Fibroblast of skin of back (primary cell): ENCODE measurements at regions not wholly inside any gene's neighbourhood (a gene's known extent, or its start where the extent isn't known, plus 50 kb on each side); places are given as distances from the start of the nearest gene placed in this dataset.
"Not testable (repeated sequence)": the region's sequence is repeated elsewhere in the genome, so short reads cannot be mapped to it uniquely, and the experiment has no call there.

Source experiments
- DNase-seq: peaks from one replicate; pipeline ENCODE4 v3.0.0-alpha.2; 2013

GRCh38 chr10:70991140-70992124 lies 103.1 kb upstream of the PCBD1 start:
- no peak for DNase-seq

DNA sequence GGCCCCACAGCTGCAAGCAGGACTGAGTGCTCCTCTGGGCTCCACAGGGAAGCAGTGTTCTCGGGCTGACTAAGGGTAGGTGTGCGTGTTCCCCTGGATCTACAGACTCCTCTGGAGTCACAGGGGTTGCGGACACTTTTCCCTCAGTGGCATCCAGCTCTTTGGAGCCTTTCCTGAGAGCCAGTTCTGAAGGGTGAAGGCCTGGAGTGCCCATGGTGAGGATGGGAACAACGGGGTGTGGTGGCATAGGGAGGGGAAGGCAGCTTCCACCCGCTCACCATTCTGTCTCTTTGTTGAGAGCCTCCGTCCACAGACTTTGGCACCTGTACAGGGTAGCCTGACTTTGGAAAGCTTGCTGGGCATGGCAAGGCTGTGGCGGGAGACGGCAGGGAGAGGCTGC lies 104.1 kb upstream of the PCBD1 start:
- DNase-seq, result no peak

DNA sequence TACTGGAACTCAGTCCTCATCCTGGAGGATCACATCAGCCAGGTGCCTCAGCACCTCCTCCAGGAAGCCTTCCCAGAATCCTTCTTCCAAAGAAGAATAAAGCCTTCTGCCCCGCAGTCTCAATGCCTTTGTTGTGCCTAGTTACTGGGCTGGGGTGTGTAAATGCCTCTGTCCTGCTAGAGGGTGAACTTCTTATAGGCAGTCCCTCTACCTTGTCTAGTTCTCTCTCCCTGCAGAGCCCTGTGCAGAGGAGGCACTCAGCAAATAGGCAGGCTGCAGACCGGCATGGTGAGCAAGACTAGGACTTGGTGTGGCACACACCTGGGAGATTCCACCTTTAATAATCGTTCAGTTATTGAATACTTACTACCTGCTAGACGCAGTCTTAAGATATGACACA lies 104.7 kb upstream of the PCBD1 start:
- DNase-seq, result no peak

DNA sequence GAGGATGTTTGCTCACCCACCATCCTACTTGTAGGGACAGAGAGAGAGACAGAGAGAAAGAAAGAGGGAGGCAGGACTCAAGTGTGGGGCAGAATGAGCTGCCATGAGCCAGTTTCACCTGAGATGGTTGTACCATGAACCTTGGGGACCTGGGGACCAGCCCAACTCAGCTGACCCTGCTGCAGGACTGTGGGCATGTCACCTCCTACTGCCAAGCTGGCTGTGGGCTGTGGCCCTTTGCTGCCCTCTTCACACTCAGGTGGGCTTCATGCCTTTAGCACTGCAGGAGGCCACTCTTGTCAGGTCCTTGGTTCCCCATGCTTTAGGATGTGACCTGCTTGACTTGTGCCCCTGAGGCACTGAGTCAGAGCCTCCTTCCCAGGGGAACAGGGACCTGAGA lies 108.2 kb upstream of the PCBD1 start:
- no peak for DNase-seq

DNA sequence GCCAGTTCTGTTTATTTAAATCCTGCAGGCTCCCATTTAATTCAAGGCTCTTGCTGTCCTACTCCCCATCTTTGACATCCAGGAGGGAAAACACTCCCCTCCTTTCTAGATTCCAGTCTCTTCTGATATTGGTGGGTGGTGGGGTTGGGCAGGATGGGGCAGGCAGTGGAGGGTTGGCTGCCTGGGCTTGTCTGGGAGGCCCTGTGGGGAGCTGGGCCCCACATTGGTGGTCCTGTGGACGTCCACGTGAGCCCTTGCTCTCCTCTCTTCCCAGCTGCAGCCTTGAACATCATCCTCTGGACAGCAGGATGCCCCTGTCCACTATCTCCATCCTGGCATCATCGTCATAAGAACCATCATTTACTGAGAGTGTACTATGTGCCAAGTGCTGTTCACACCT lies 108.9 kb upstream of the PCBD1 start:
- no peak for DNase-seq

DNA sequence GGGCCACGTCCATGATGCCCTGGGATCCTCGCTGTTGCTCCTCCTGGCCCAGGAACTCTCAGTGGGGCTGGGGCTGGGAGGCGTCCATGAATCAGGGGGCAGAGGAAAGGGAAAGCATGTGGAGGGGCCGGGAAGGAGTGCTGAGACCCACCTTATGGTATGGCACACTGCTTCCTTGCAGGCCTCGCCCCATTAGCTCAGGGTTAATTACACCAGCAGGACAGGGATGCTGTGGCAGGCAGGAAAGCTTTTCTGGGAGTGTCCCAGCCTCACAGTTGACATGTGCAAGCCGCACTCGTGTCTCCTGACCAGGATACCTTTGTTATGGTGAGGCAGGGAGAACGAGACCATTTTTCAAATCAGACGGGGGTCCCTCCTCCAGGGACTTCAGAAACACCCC lies 109.7 kb upstream of the PCBD1 start:
- no peak for DNase-seq

DNA sequence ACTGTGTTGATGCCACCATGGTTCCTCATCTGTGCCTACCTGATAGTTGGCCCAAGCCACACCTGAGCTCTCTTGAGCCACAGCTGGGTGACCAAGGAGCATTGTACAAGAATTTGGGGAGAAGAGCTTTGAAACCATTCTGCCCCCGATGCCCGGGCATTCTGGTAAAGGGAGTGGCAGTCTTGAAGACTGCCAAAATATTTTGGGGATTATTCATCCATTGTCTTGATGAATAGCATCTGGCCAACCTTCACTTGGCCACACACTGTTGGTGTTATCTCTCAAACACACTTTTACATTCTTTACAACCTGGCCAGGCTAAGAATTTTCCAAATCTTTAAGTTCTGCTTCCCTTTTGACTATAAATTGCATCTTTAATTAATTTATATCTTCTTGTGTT lies 113.1 kb upstream of the PCBD1 start:
- no peak for DNase-seq

- DNase-seq, result no peak
These were observed 116.1 kb upstream of the PCBD1 start for GRCh38 chr10:71004176-71005075.

DNA sequence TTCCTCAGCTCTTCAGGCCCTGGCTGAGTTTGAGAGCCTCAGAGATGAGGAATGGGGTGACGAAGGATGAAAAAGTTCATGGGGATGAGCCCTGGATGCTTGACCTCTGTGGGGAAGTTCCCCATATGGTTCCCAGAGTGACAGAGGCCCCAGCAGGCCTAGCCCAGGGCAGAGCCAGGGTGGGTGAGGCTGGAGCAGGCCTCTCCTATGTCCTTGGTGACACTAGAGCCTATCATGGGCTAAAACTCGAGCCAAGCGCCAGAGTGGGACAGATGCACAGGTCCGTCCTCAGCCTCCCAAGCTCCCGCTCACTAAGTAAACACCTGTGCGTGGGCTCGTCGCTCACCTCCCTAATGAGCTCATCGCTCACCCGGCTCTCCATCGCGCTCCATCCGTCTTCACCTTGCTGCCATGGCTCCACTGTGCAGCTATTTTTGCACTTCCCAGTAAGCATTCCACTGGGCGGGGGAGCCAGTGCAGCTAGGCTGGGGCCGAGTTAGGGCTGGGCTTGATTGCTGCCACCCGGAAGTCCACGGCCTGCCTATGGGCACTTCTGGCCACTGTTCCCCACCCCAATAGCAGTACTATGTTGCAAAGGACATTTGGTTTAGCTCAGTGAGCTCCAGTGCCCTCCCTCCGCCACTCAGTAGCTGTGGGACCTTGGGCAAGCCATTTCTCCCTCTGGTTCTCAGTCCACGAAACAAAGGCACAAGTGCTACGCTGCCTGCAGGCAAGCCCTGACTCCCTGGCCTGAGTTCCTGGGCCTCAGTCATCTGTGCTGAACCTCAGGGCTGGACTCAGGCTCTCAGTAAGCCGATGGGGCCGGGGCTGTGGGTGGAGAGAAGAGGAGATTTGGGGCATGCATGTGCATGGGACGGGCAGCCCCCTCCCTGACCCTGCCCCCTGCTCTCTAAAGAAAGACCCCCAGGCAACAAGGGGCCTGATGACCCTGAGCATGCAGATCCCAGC lies 117.3 kb upstream of the PCBD1 start:
- no peak for DNase-seq

DNA sequence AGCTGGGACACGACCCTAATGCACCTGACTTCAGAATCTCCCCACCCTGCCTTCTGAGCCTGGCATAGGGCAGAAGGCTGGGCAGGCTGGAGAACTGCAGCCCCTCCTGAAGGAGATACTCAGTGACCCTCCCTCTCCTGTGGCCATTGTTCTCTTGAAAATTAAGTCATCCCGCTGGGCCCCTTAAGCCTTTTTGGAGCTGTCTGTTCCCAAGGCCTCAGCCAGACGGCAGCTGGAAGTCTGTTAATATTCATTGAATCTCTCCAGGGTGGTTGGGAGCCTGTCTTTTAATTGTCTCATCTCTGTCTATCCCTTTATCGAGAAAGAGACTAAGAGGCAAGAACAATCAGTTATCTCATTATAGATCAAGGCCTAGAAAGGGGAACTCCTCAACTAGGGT lies 118.1 kb upstream of the PCBD1 start:
- no peak for DNase-seq

- DNase-seq, result no peak
These were observed 119.2 kb upstream of the PCBD1 start for GRCh38 chr10:71007516-71007915.

GRCh38 chr10:71008150-71008549 lies 119.8 kb upstream of the PCBD1 start:
- DNase-seq, result no peak

DNA sequence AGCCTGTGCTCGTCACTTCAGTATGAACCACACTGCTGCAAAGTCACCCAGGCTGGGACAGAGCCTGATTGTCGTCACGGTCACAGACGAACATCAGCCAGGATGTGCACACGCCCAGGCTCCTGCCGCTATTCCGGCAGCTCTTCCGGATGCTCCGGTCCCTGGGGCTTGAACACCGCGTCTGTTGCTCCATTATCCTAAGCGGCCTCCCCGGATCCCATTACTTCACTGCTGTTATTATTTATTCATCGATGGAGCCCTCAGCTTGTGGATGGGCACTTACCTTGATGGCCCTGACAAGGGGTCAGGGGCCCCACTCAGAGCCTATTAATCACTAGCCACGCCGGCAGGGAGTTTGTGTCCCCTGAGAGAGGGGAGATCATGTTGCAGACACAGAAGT lies 120.8 kb upstream of the PCBD1 start:
- no peak for DNase-seq

GRCh38 chr10:71010730-71011129 lies 122.4 kb upstream of the PCBD1 start:
- no peak for DNase-seq

GRCh38 chr10:71011141-71011540 lies 122.8 kb upstream of the PCBD1 start:
- no peak for DNase-seq

GRCh38 chr10:71014021-71014805 lies 125.8 kb upstream of the PCBD1 start:
- DNase-seq, result no peak

- DNase-seq, result no peak
These were observed 127.3 kb upstream of the PCBD1 start for GRCh38 chr10:71015674-71016073.

GRCh38 chr10:71020061-71020460 lies 131.7 kb upstream of the PCBD1 start:
- not testable (repeated sequence) for DNase-seq

GRCh38 chr10:71021402-71021801 lies 133.0 kb upstream of the PCBD1 start:
- no peak for DNase-seq

- DNase-seq, result no peak
These were observed 135.4 kb upstream of the PCBD1 start for GRCh38 chr10:71023704-71024283.

DNA sequence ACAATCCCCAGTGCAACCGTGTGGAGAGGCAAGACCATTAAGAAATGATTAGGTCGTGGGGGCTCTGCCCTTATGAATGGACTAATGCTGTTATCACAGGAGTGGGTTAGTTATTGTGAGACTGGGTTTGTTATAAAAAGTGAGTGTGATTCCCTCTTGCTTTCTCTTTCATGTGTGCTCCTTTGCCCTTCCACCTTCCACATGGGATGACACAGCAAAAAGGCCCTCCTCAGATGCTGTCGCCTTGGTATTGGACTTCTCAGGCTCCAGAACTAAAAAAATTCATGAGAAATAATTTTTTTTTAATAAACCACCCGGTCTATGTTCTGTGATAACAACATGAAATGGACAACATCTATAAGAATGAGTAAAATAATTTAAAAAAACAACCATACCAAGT lies 136.1 kb upstream of the PCBD1 start:
- DNase-seq, result no peak
